Endothelial cell (in vitro differentiated cells): ENCODE measurements at regions not wholly inside any gene's neighbourhood (a gene's known extent, or its start where the extent isn't known, plus 50 kb on each side); places are given as distances from the start of the nearest gene placed in this dataset.

Source experiments
- DNase-seq: peaks from one replicate; pipeline ENCODE4 v3.0.0; 2021; ENCODE audit warnings: low spot score
- H3K27ac Mint-ChIP-seq: one replicate; pipeline ENCODE4 v1.8.0; 2021; ENCODE audit warnings: mixed read lengths, inconsistent platforms; ENCODE audit not compliant: unreplicated experiment
- H3K27me3 Mint-ChIP-seq: one replicate; pipeline ENCODE4 v1.8.0; 2021; ENCODE audit warnings: mild to moderate bottlenecking, moderate library complexity, mixed read lengths, inconsistent platforms; ENCODE audit not compliant: unreplicated experiment
- H3K36me3 Mint-ChIP-seq: one replicate; pipeline ENCODE4 v1.8.0; 2021; ENCODE audit warnings: mild to moderate bottlenecking, low read depth, mixed read lengths, inconsistent platforms; ENCODE audit not compliant: unreplicated experiment
- H3K4me1 Mint-ChIP-seq: one replicate; pipeline ENCODE4 v1.8.0; 2021; ENCODE audit warnings: mild to moderate bottlenecking, mixed read lengths, inconsistent platforms; ENCODE audit not compliant: unreplicated experiment
- H3K4me3 Mint-ChIP-seq: one replicate; pipeline ENCODE4 v1.8.0; 2021; ENCODE audit warnings: mild to moderate bottlenecking, mixed read lengths, inconsistent platforms; ENCODE audit not compliant: unreplicated experiment
- H3K9me3 Mint-ChIP-seq: one replicate; pipeline ENCODE4 v1.8.0; 2021; ENCODE audit warnings: mixed read lengths, inconsistent platforms; ENCODE audit not compliant: unreplicated experiment
- CTCF ChIP-seq: fragments of 200-600 bp; sonication (generic); IDR thresholded peaks from one replicate; pipeline ENCODE4 v1.5.0; 2021; ENCODE audit warnings: antibody characterized with exemption; ENCODE audit not compliant: unreplicated experiment

- Mint-ChIP-seq H3K36me3 (no peaks in the 10 kb centered on the region), H3K27me3 (no peaks in the 10 kb centered on the region), H3K4me3 (no peak overlapping the region), H3K4me1 (no peaks in the 10 kb centered on the region), H3K27ac (no peak overlapping the region), H3K9me3 (no peaks in the 10 kb centered on the region)
- no peak for DNase-seq
- TF ChIP-seq CTCF = no peak
These were observed 929.1 kb downstream of the DSC3 start for GRCh38 chr18:30113454-30113853.

- Mint-ChIP-seq H3K4me3 (no peak overlapping the region), H3K9me3 (no peaks in the 10 kb centered on the region), H3K27me3 (no peaks in the 10 kb centered on the region), H3K4me1 (no peaks in the 10 kb centered on the region), H3K27ac (no peak overlapping the region), H3K36me3 (no peaks in the 10 kb centered on the region)
- no peak for DNase-seq
- no peak for TF ChIP-seq CTCF
These were observed 936.2 kb downstream of the DSC3 start for GRCh38 chr18:30106356-30106755.

GRCh38 chr18:30103881-30104280 lies 938.7 kb downstream of the DSC3 start:
- no peak for TF ChIP-seq CTCF
- Mint-ChIP-seq H3K27ac (no peak overlapping the region), H3K27me3 (no peaks in the 10 kb centered on the region), H3K36me3 (no peaks in the 10 kb centered on the region), H3K4me1 (no peaks in the 10 kb centered on the region), H3K9me3 (no peaks in the 10 kb centered on the region), H3K4me3 (no peak overlapping the region)
- DNase-seq = no peak

GRCh38 chr18:30096796-30097195 lies 945.7 kb downstream of the DSC3 start:
- Mint-ChIP-seq H3K9me3 (no peaks in the 10 kb centered on the region), H3K36me3 (no peaks in the 10 kb centered on the region), H3K27ac (no peak overlapping the region), H3K4me1 (no peaks in the 10 kb centered on the region), H3K27me3 (no peaks in the 10 kb centered on the region), H3K4me3 (no peak overlapping the region)
- no peak for DNase-seq
- TF ChIP-seq CTCF = no peak

GRCh38 chr18:30094556-30094955 lies 948.0 kb downstream of the DSC3 start:
- H3K4me1 Mint-ChIP-seq = no peaks in the 10 kb centered on the region
- no peak overlapping the region for H3K4me3 Mint-ChIP-seq
- H3K27ac Mint-ChIP-seq = peak overlapping the region; percentile 95
- H3K9me3 Mint-ChIP-seq = no peaks in the 10 kb centered on the region
- H3K27me3 Mint-ChIP-seq = no peaks in the 10 kb centered on the region
- TF ChIP-seq CTCF = no peak
- DNase-seq = no peak
- no peaks in the 10 kb centered on the region for H3K36me3 Mint-ChIP-seq
